Endothelial cell of umbilical vein (primary cell): ENCODE measurements at regions not wholly inside any gene's neighbourhood (a gene's known extent, or its start where the extent isn't known, plus 50 kb on each side); places are given as distances from the start of the nearest gene placed in this dataset.

ENCODE experiments used
- BruUV-seq: library from RNA; stranded (reverse); fragments of 400-500 nt; replicated peaks from 2 replicates; lab custom pipeline; 2021; lab: Mats Ljungman, UMichigan
- CTCF ChIA-PET: fragments of 300-600, 350-600 bp; sonication (Branson Sonifier 250); formaldehyde crosslinking; loops from one replicate; lab custom pipeline; 2021; ENCODE audit warnings: antibody characterized with exemption, inconsistent platforms; lab: Charles Lee
- POLR2A ChIA-PET: fragments of 300-600, 350-600 bp; sonication (Branson Sonifier 250); formaldehyde crosslinking; loops from one replicate; lab custom pipeline; 2021; ENCODE audit warnings: antibody characterized with exemption, inconsistent platforms; lab: Charles Lee
- DNase-seq: peaks from one replicate; pipeline ENCODE4 v3.0.0-alpha.2; 2011; ENCODE audit warnings: low read depth, low spot score
- FAIRE-seq: peaks from 2 replicates; lab custom pipeline; 2011; peaks lifted over from hg19 to GRCh38; lab: Jason Lieb, UNC
- H2AFZ ChIP-seq: 2 replicates; pipeline ENCODE4 v1.6.0; 2012; ENCODE audit warnings: low read depth, low read length, control low read depth, inconsistent platforms
- H3K27ac ChIP-seq: 2 replicates; pipeline ENCODE4 v1.5.1; 2011; ENCODE audit warnings: low read depth, mild to moderate bottlenecking, control low read depth, low read length, moderate library complexity; ENCODE audit not compliant: insufficient read depth
- H3K27me3 ChIP-seq, 2 experiments: 2 replicates each; pipeline versions ENCODE4 v1.6.0 to v1.6.1; 2011; ENCODE audit warnings: low read length in 2 of 2, mixed read lengths in 1 of 2; ENCODE audit not compliant: control insufficient read depth in 2 of 2, insufficient read depth in 2 of 2
- H3K36me3 ChIP-seq, 2 experiments: 2 replicates in 1 of 2; 3 replicates in 1 of 2; pipeline ENCODE4 v1.5.1; 2011; ENCODE audit warnings: low read length in 2 of 2, mild to moderate bottlenecking in 1 of 2, moderate library complexity in 1 of 2; ENCODE audit not compliant: control insufficient read depth in 2 of 2, insufficient read depth in 2 of 2; ENCODE audit errors: extremely low read depth in 1 of 2
- H3K4me1 ChIP-seq: 3 replicates; pipeline ENCODE4 v1.5.1; 2011; ENCODE audit warnings: mild to moderate bottlenecking, low read length; ENCODE audit not compliant: control insufficient read depth, insufficient read depth; ENCODE audit errors: extremely low read depth
- H3K4me2 ChIP-seq: 2 replicates; pipeline ENCODE4 v1.6.1; 2011; ENCODE audit warnings: low read length, control low read depth, mixed read lengths; ENCODE audit not compliant: insufficient read depth
- H3K4me3 ChIP-seq, 3 experiments: fragments of 200-600 bp in 1 of 3; sonication (generic), shearing (Covaris generic) in 1 of 3; replicated peaks in 1 of 3; 2 replicates each; pipeline ENCODE4 v1.5.1; 2011 to 2016; ENCODE audit warnings: control low read depth in 3 of 3, low read length in 3 of 3, mild to moderate bottlenecking in 2 of 3, inconsistent platforms in 1 of 3, low read depth in 1 of 3, moderate library complexity in 1 of 3; ENCODE audit not compliant: insufficient read depth in 1 of 3
- H3K79me2 ChIP-seq: 2 replicates; pipeline ENCODE4 v1.6.0; 2012; ENCODE audit warnings: low read length, inconsistent platforms; ENCODE audit not compliant: control insufficient read depth, insufficient read depth
- H3K9ac ChIP-seq: replicated peaks from 2 replicates; pipeline ENCODE3; 2011; ENCODE audit warnings: low read length, control low read depth; ENCODE audit not compliant: insufficient read depth; ENCODE audit errors: extremely low read depth
- H3K9me1 ChIP-seq: replicated peaks from 3 replicates; pipeline ENCODE4 v1.6.0; 2011; ENCODE audit warnings: mild to moderate bottlenecking, low read length; ENCODE audit not compliant: control insufficient read depth, insufficient read depth; ENCODE audit errors: extremely low read depth
- H3K9me3 ChIP-seq: replicated peaks from 2 replicates; pipeline ENCODE4 v1.5.1; 2012; ENCODE audit warnings: low read length, inconsistent platforms; ENCODE audit not compliant: control insufficient read depth, insufficient read depth
- H4K20me1 ChIP-seq: replicated peaks from 2 replicates; pipeline ENCODE3; 2011; ENCODE audit warnings: mild to moderate bottlenecking, low read length; ENCODE audit not compliant: control insufficient read depth, insufficient read depth; ENCODE audit errors: extremely low read depth
- CTCF ChIP-seq, 2 donors: IDR thresholded peaks; 1 replicate in 1 of 2; 2 replicates in 1 of 2; pipeline ENCODE4 v1.5.1; 2011; ENCODE audit warnings: low read length in 2 of 2, mild to moderate bottlenecking in 2 of 2, moderate library complexity in 2 of 2, control low read depth in 1 of 2, inconsistent platforms in 1 of 2, low read depth in 1 of 2; ENCODE audit not compliant: insufficient read depth in 1 of 2; ENCODE audit errors: extremely low read depth in 1 of 2
- EZH2 ChIP-seq: IDR thresholded peaks from 2 replicates; pipeline ENCODE4 v1.6.1; 2012; ENCODE audit warnings: borderline replicate concordance, low read depth, mild to moderate bottlenecking, moderate library complexity, low read length, inconsistent platforms; ENCODE audit not compliant: severe bottlenecking
- FOS ChIP-seq: IDR thresholded peaks from 2 replicates; pipeline ENCODE4 v1.6.1; 2011; ENCODE audit warnings: mild to moderate bottlenecking, low read length, moderate library complexity, borderline replicate concordance; ENCODE audit not compliant: insufficient read depth
- GATA2 ChIP-seq: IDR thresholded peaks from 2 replicates; pipeline ENCODE4 v1.7.0; 2011; ENCODE audit warnings: low read depth, mild to moderate bottlenecking, moderate library complexity, mixed read lengths, low read length; ENCODE audit not compliant: insufficient read length, insufficient read depth
- JUN ChIP-seq: IDR thresholded peaks from 2 replicates; pipeline ENCODE4 v1.6.1; 2011; ENCODE audit warnings: borderline replicate concordance, low read depth; ENCODE audit not compliant: insufficient read length, insufficient read depth
- MAX ChIP-seq: IDR thresholded peaks from 2 replicates; pipeline ENCODE4 v1.6.1; 2011; ENCODE audit not compliant: insufficient read depth, insufficient read length
- MYC ChIP-seq: IDR thresholded peaks from one replicate; pipeline ENCODE4 v1.6.1; 2011; ENCODE audit warnings: mild to moderate bottlenecking, low read depth, low read length
- POLR2A ChIP-seq: IDR thresholded peaks from 2 replicates; pipeline ENCODE4 v1.6.1; 2012; ENCODE audit warnings: low read depth, mild to moderate bottlenecking, control low read depth, low read length
- POLR2AphosphoS5 ChIP-seq: IDR thresholded peaks from 2 replicates; pipeline ENCODE4 v1.6.1; 2012; ENCODE audit warnings: low read depth, mild to moderate bottlenecking, control low read depth, low read length, moderate library complexity; ENCODE audit not compliant: insufficient read depth
- dilution Hi-C: fragments of 300-500 bp; cut with MboI; formaldehyde crosslinking; loops from one replicate; pipeline ENCODE4 v1.15.0; 2019; ENCODE audit warnings: low sequenced_read_pairs; ENCODE audit not compliant: extremely low pct_ligation_motif_present
- intact Hi-C: fragments of 100-400 bp; cut with micrococcal nuclease; formaldehyde crosslinking; loops from one replicate; pipeline ENCODE4 v1.10.0; 2022

GRCh38 chr9:100718717-100719116 is 140.8 kb downstream of the CAVIN4 start:
- Histone ChIP-seq H2AFZ (no peak overlapping the region), H3K4me2 (no peak overlapping the region), H3K4me3 (no peak overlapping the region), H3K9me1 (no peaks in the 10 kb centered on the region), H3K36me3 (no peaks in the 10 kb centered on the region), H3K79me2 (no peaks in the 10 kb centered on the region), H4K20me1 (no peaks in the 10 kb centered on the region), H3K27me3 (no peaks in the 10 kb centered on the region), H3K27ac (no peak overlapping the region), H3K9ac (no peak overlapping the region), H3K9me3 (no peaks in the 10 kb centered on the region), H3K4me1 (no peaks in the 10 kb centered on the region)
- FAIRE-seq (no peak), DNase-seq (no peak)
- TF ChIP-seq MYC = no peak
- no peak for TF ChIP-seq POLR2A
- TF ChIP-seq MAX = no peak
- TF ChIP-seq JUN = no peak
- TF ChIP-seq POLR2AphosphoS5 = no peak
- TF ChIP-seq GATA2 = no peak
- TF ChIP-seq EZH2 = no peak
- TF ChIP-seq FOS = no peak
- TF ChIP-seq CTCF (IDR thresholded peaks at IDR 0.05; ENCODE audit: extremely low read depth in 1 of 2, insufficient read depth in 1 of 2, low read depth in 1 of 2, low read length in 2 of 2) = no peak
- intact Hi-C loops (no loop called here), dilution Hi-C loops (no loop called here)
- POLR2A ChIA-PET = no interaction called here
- CTCF ChIA-PET = interaction anchor here (0.9 to 8.8 kb wide), 3 partner anchors 190 to 593 kb away, joined by 3 to 158 read pairs (median 103); no protein-coding TSS in a partner anchor
- no TSS peak for BruUV-seq
